Caco-2 (cell line): ENCODE measurements at regions not wholly inside any gene's neighbourhood (a gene's known extent, or its start where the extent isn't known, plus 50 kb on each side); places are given as distances from the start of the nearest gene placed in this dataset.

Experiments
- BruUV-seq: library from RNA; stranded (reverse); fragments of 400-500 nt; replicated peaks from 2 replicates; lab custom pipeline; 2021; lab: Mats Ljungman, UMichigan
- CTCF ChIA-PET: fragments of 300-600 bp; sonication (Branson Sonifier 250); formaldehyde crosslinking; loops from one replicate; lab custom pipeline; 2022; ENCODE audit warnings: antibody characterized with exemption; lab: Charles Lee
- POLR2A ChIA-PET: fragments of 300-600 bp; sonication (Branson Sonifier 250); formaldehyde crosslinking; loops from one replicate; lab custom pipeline; 2022; ENCODE audit warnings: antibody characterized with exemption; lab: Charles Lee
- DNase-seq, 2 experiments: peaks; one replicate each; pipeline versions ENCODE4 v3.0.0 to v3.0.0-alpha.2; 2020 to 2022
- H3K27me3 ChIP-seq: replicated peaks from 2 replicates; pipeline ENCODE4 v1.6.0; 2011; ENCODE audit warnings: low read length; ENCODE audit not compliant: control insufficient read depth, insufficient read depth
- H3K36me3 ChIP-seq: 2 replicates; pipeline ENCODE4 v1.5.1; 2011; ENCODE audit warnings: low read length; ENCODE audit not compliant: control insufficient read depth, insufficient read depth
- H3K4me1 ChIP-seq: fragments of 250-450 bp; sonication (Bioruptor Pico); 2 replicates; pipeline ENCODE4 v1.5.1; 2020; ENCODE audit warnings: mild to moderate bottlenecking
- H3K4me3 ChIP-seq: 2 replicates; pipeline ENCODE4 v1.5.1; 2011; ENCODE audit warnings: low read depth, mild to moderate bottlenecking, control low read depth, low read length
- H3K9me3 ChIP-seq: fragments of 250-450 bp; sonication (Bioruptor Pico); 2 replicates; pipeline ENCODE4 v1.5.1; 2020; ENCODE audit warnings: mild to moderate bottlenecking, moderate library complexity
- H3K27ac Mint-ChIP-seq: one replicate; pipeline ENCODE4 v1.8.0; 2022; ENCODE audit warnings: mixed read lengths; ENCODE audit not compliant: unreplicated experiment
- H3K27me3 Mint-ChIP-seq: one replicate; pipeline ENCODE4 v1.8.0; 2022; ENCODE audit warnings: mixed read lengths; ENCODE audit not compliant: insufficient read depth, unreplicated experiment
- H3K36me3 Mint-ChIP-seq: one replicate; pipeline ENCODE4 v1.8.0; 2022; ENCODE audit warnings: mild to moderate bottlenecking, mixed read lengths; ENCODE audit not compliant: insufficient read depth, unreplicated experiment
- H3K4me1 Mint-ChIP-seq: one replicate; pipeline ENCODE4 v1.8.0; 2022; ENCODE audit warnings: low read depth, mixed read lengths; ENCODE audit not compliant: unreplicated experiment
- H3K4me3 Mint-ChIP-seq: one replicate; pipeline ENCODE4 v1.8.0; 2022; ENCODE audit warnings: mild to moderate bottlenecking, moderate library complexity, mixed read lengths; ENCODE audit not compliant: unreplicated experiment
- H3K9me3 Mint-ChIP-seq: one replicate; pipeline ENCODE4 v1.8.0; 2022; ENCODE audit warnings: mixed read lengths; ENCODE audit not compliant: unreplicated experiment
- CTCF ChIP-seq, 2 experiments: fragments of 200-600 bp in 1 of 2; IDR thresholded peaks; 1 replicate in 1 of 2; 2 replicates in 1 of 2; pipeline versions ENCODE4 v1.5.1 to v1.8.0; 2011 to 2022; ENCODE audit warnings: antibody characterized with exemption in 1 of 2, control low read depth in 1 of 2, inconsistent platforms in 1 of 2, low read depth in 1 of 2, low read length in 1 of 2, mild to moderate bottlenecking in 1 of 2, moderate library complexity in 1 of 2; ENCODE audit not compliant: insufficient read depth in 1 of 2, severe bottlenecking in 1 of 2, unreplicated experiment in 1 of 2
- intact Hi-C: fragments of 100-400 bp; cut with micrococcal nuclease; formaldehyde crosslinking; loops from one replicate; pipeline ENCODE4 v1.10.0; 2022; ENCODE audit not compliant: unreplicated experiment

DNA sequence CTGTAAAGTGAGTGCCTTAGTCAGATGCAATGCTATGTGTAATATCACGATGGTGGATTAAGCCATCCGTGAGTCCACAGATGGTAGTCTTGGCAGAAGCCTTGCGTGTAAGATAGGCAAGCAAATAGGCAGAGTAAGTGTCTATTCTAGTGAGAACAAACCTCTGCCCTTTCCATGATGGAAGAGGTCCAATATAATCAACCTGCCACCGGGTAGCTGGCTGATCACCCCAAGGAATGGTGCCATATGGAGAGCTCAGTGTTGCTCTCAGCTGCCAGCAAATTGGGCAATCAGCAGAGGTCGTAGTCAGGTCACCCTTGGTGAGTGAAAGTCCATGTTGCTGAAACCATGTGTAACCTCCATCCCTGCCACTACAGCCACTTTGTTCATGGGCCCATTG lies 371.2 kb upstream of the LRFN5 start:
- intact Hi-C loops, result no loop called here
- H3K9me3 Mint-ChIP-seq, result no peaks in the 10 kb centered on the region
- POLR2A ChIA-PET, result no interaction called here
- no peaks in the 10 kb centered on the region for H3K27me3 ChIP-seq
- TF ChIP-seq CTCF (IDR thresholded peaks at IDR 0.05; ENCODE audit: insufficient read depth in 1 of 2, low read depth in 1 of 2, low read length in 1 of 2, severe bottlenecking in 1 of 2, unreplicated experiment in 1 of 2), result no peak
- BruUV-seq, result no TSS peak
- H3K27me3 Mint-ChIP-seq, result no peaks in the 10 kb centered on the region
- H3K36me3 Mint-ChIP-seq, result no peaks in the 10 kb centered on the region
- H3K4me3 Mint-ChIP-seq, result no peak overlapping the region
- H3K27ac Mint-ChIP-seq, result no peak overlapping the region
- no peaks in the 10 kb centered on the region for H3K36me3 ChIP-seq
- no peaks in the 10 kb centered on the region for H3K9me3 ChIP-seq
- no peak for DNase-seq
- CTCF ChIA-PET, result no interaction called here
- no peak overlapping the region for H3K4me3 ChIP-seq
- no peaks in the 10 kb centered on the region for H3K4me1 Mint-ChIP-seq
- H3K4me1 ChIP-seq, result no peaks in the 10 kb centered on the region

- no peaks in the 10 kb centered on the region for H3K27me3 ChIP-seq
- intact Hi-C loops, result no loop called here
- H3K4me3 Mint-ChIP-seq, result no peak overlapping the region
- H3K27ac Mint-ChIP-seq, result no peak overlapping the region
- no peaks in the 10 kb centered on the region for H3K9me3 Mint-ChIP-seq
- H3K9me3 ChIP-seq, result no peaks in the 10 kb centered on the region
- H3K27me3 Mint-ChIP-seq, result no peaks in the 10 kb centered on the region
- no peaks in the 10 kb centered on the region for H3K4me1 ChIP-seq
- no peaks in the 10 kb centered on the region for H3K4me1 Mint-ChIP-seq
- H3K4me3 ChIP-seq, result no peak overlapping the region
- CTCF ChIA-PET, result no interaction called here
- no peaks in the 10 kb centered on the region for H3K36me3 ChIP-seq
- peak in 1 of 2 experiments; percentile 4 for DNase-seq
- no TSS peak for BruUV-seq
- H3K36me3 Mint-ChIP-seq, result no peaks in the 10 kb centered on the region
- POLR2A ChIA-PET, result no interaction called here
- no peak for TF ChIP-seq CTCF (IDR thresholded peaks at IDR 0.05; ENCODE audit: insufficient read depth in 1 of 2, low read depth in 1 of 2, low read length in 1 of 2, severe bottlenecking in 1 of 2, unreplicated experiment in 1 of 2)
Observed at GRCh38 chr14:41230683-41231082, 376.0 kb upstream of the LRFN5 start.

- intact Hi-C loops, result no loop called here
- Histone ChIP-seq H3K4me3 (no peak overlapping the region), H3K4me1 (no peaks in the 10 kb centered on the region), H3K36me3 (no peaks in the 10 kb centered on the region), H3K9me3 (no peaks in the 10 kb centered on the region), H3K27me3 (no peaks in the 10 kb centered on the region)
- Mint-ChIP-seq H3K4me3 (no peak overlapping the region), H3K36me3 (no peaks in the 10 kb centered on the region), H3K4me1 (no peaks in the 10 kb centered on the region), H3K9me3 (no peaks in the 10 kb centered on the region), H3K27me3 (no peaks in the 10 kb centered on the region), H3K27ac (no peak overlapping the region)
- no peak for TF ChIP-seq CTCF (IDR thresholded peaks at IDR 0.05; ENCODE audit: insufficient read depth in 1 of 2, low read depth in 1 of 2, low read length in 1 of 2, severe bottlenecking in 1 of 2, unreplicated experiment in 1 of 2)
- DNase-seq, result no peak
- BruUV-seq, result no TSS peak
- CTCF ChIA-PET, result no interaction called here
- POLR2A ChIA-PET, result no interaction called here
Observed at GRCh38 chr14:41229824-41230223, 376.9 kb upstream of the LRFN5 start.
